ENCODE measurements at regions not wholly inside any gene's neighbourhood (a gene's known extent, or its start where the extent isn't known, plus 50 kb on each side); places are given as distances from the start of the nearest gene placed in this dataset.

- no peak overlapping the region for H3K4me3 ChIP-seq (ENCODE audit: control insufficient read depth, low read depth, low read length)
- DNase-seq (ENCODE audit: low read depth): no peak
- TF ChIP-seq, protein P1, sequence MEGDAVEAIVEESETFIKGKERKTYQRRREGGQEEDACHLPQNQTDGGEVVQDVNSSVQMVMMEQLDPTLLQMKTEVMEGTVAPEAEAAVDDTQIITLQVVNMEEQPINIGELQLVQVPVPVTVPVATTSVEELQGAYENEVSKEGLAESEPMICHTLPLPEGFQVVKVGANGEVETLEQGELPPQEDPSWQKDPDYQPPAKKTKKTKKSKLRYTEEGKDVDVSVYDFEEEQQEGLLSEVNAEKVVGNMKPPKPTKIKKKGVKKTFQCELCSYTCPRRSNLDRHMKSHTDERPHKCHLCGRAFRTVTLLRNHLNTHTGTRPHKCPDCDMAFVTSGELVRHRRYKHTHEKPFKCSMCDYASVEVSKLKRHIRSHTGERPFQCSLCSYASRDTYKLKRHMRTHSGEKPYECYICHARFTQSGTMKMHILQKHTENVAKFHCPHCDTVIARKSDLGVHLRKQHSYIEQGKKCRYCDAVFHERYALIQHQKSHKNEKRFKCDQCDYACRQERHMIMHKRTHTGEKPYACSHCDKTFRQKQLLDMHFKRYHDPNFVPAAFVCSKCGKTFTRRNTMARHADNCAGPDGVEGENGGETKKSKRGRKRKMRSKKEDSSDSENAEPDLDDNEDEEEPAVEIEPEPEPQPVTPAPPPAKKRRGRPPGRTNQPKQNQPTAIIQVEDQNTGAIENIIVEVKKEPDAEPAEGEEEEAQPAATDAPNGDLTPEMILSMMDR (IDR thresholded peaks at IDR 0.05; ENCODE audit: control insufficient read depth, insufficient read depth, low read depth, low read length, missing control alignments): no peak
Observed at GRCh38 chr1:5661196-5662085, 330.8 kb downstream of the NPHP4 start.

DNA sequence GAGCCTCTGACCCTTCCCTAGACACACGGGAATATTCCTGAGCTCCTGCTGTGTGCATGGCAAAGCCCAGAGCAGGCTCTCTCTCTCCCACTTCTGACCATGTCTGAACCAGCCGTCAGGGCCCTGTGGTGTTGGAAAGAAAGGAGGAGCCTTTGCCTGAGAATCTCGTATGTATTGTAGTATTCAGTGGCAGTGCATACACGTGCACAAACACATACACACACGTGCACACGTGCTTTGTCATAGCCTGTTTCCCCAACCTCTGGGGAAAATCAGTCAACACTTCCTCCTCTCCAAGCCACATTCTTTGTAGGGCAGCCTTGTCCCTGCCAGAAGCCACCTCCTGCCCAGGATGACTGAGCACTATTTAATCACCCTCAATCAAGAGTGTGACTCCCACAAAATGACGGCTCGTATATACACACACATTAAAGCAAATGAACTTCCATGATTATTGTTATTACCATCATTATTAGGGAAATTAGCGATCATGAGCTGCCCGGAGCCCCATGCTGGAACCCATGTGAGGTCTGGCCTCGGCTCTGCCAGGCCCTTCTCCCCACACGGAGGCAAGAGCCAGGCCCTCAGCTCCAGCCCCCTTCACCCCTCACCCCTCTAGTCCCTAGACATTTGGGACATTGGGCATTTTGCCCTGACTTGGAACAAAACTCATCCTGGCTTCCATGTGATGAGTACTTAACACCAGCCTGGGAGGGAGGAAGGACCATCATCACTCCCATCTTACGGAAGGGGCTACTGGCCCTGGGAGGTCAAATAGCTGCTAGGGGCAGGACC lies 331.9 kb downstream of the NPHP4 start:
- no peak overlapping the region for H3K4me3 ChIP-seq (ENCODE audit: control insufficient read depth, low read depth, low read length)
- no peak for DNase-seq (ENCODE audit: low read depth)
- TF ChIP-seq, protein P1 (IDR thresholded peaks at IDR 0.05; ENCODE audit: control insufficient read depth, insufficient read depth, low read depth, low read length, missing control alignments): no peak

GRCh38 chr1:5659606-5660005 lies 332.6 kb downstream of the NPHP4 start:
- no peak overlapping the region for H3K4me3 ChIP-seq (ENCODE audit: control insufficient read depth, low read depth, low read length)
- TF ChIP-seq, protein P1 (IDR thresholded peaks at IDR 0.05; ENCODE audit: control insufficient read depth, insufficient read depth, low read depth, low read length, missing control alignments): no peak
- no peak for DNase-seq (ENCODE audit: low read depth)

DNA sequence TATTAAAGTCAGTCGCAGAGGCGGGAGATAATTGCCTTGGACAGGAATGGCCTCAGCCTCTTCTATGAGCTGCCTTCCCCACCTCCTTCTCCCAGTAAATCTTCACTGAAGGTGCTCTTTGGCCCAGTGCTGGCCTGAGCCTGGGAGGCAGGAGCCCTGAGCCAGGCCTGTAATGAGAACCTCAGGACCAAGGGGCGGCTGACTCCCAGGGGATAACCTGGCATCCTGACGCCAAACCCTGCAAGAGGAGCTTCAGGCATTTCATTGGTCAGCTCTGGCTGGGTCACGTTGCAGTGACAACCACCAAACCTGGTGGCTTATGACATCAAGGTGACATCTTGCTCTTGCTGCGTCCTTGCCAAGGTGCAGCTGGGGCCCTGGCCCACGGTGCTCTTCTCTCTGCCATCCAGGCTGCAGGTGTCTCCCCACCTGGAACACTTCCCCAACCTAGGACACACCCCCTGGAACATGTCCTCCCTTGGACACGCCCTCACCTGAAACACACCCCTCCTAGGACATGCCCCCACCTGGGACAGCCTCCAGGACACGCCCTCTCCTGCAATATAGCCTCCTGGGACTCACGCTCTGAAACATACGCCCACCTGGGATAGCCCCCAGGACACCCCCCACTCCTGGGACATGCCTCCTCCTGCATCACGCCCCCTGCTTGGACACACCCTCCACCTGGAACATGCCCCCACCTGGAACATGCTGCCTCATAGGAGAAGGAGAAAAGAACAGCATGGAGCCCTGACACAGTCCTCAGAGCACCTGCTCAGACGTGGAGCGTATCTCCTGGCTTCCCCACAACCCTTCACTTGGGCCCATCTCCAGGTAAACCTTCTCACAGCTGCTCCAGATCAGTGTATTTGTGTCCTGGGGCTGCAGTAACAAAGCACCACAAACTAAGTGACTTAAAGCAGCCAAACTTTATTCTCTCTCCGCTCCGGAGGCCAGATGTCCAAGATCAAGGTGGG lies 333.6 kb downstream of the NPHP4 start:
- no peak overlapping the region for H3K4me3 ChIP-seq (ENCODE audit: control insufficient read depth, low read depth, low read length)
- TF ChIP-seq, protein P1 (IDR thresholded peaks at IDR 0.05; ENCODE audit: control insufficient read depth, insufficient read depth, low read depth, low read length, missing control alignments): no peak
- DNase-seq (ENCODE audit: low read depth): no peak

DNA sequence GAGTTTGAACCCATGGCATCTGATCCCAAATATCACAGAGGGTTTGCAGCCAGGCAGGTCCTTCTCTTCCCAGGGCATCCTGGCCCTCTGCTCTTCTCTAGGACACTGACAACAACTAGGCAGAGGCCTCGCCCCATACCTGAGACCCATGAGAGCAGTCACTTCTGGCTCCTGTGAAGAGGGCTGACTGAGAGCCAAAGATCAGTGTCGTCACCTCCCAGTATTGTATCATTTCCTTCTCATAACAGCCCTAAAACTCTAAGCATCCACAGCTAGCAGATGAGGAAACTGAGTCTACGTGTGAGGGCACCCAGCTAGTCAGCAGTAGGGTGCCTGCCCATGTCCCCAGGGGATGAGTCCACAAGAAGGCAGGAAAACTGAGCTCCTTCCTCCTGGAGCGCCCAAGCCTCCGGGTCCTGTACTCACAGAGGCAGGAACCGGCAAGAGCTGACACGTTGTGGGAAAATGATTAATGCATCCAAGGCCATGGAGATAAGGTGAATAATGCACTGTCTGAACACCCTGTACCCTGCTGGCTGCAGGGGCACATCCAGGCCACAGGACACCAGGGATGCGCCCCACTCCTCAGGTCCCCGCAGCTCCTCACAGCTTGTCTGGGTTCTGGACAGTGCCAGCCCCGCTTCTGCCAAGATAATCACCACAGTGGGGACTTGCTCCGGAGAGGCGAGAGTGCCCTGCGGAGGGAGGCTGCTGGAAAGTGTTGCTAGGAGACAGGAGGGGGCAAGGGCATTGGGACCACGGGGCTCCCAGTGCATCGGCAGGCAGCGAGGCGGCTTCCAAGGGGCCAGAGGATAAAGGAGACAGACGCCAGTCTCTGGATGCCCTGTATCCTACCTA lies 340.0 kb downstream of the NPHP4 start:
- no peak overlapping the region for H3K4me3 ChIP-seq (ENCODE audit: control insufficient read depth, low read depth, low read length)
- DNase-seq (ENCODE audit: low read depth): no peak
- TF ChIP-seq, protein P1 (IDR thresholded peaks at IDR 0.05; ENCODE audit: control insufficient read depth, insufficient read depth, low read depth, low read length, missing control alignments): no peak
